ENCODE measurements at regions not wholly inside any gene's neighbourhood (a gene's known extent, or its start where the extent isn't known, plus 50 kb on each side); places are given as distances from the start of the nearest gene placed in this dataset.

GRCh38 chr2:120634533-120634932 is 101.1 kb upstream of the GLI2 start:
- TF ChIP-seq POLR2A (IDR thresholded peaks at IDR 0.05): no peak
- TF ChIP-seq, protein P1, sequence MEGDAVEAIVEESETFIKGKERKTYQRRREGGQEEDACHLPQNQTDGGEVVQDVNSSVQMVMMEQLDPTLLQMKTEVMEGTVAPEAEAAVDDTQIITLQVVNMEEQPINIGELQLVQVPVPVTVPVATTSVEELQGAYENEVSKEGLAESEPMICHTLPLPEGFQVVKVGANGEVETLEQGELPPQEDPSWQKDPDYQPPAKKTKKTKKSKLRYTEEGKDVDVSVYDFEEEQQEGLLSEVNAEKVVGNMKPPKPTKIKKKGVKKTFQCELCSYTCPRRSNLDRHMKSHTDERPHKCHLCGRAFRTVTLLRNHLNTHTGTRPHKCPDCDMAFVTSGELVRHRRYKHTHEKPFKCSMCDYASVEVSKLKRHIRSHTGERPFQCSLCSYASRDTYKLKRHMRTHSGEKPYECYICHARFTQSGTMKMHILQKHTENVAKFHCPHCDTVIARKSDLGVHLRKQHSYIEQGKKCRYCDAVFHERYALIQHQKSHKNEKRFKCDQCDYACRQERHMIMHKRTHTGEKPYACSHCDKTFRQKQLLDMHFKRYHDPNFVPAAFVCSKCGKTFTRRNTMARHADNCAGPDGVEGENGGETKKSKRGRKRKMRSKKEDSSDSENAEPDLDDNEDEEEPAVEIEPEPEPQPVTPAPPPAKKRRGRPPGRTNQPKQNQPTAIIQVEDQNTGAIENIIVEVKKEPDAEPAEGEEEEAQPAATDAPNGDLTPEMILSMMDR (IDR thresholded peaks at IDR 0.05): no peak
- DNase-seq: no peak
- Histone ChIP-seq H3K9me3 (no peaks in the 10 kb centered on the region), H3K36me3 (no peaks in the 10 kb centered on the region), H3K27me3 (no peaks in the 10 kb centered on the region), H3K4me3 (no peak overlapping the region), H3K4me1 (no peaks in the 10 kb centered on the region), H3K27ac (no peak overlapping the region)

DNA sequence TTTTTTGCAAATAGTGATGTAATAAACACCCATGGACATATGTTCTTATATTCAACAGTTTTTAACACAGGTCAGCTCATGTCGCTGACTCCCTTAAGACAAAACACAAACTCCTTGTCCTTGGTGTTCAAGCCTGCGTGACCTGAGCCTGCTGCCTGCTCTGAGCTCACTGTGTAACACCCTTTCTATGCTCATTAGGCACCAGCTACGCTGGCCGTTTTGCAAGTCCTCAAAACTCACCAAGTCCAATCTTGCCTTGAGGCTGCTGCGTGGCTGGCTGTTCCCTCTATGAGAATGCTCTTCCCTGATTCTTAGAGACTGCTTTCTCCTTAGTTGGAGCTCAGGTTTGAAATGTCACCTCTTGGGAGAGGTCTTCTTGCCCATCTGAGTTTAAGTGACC is 100.5 kb upstream of the GLI2 start:
- no peak overlapping the region for H3K27ac ChIP-seq
- no peaks in the 10 kb centered on the region for H3K4me1 ChIP-seq
- no peak for DNase-seq
- H3K36me3 ChIP-seq: no peaks in the 10 kb centered on the region
- H3K9me3 ChIP-seq: no peaks in the 10 kb centered on the region
- TF ChIP-seq, protein P1 (IDR thresholded peaks at IDR 0.05): no peak
- no peak for TF ChIP-seq POLR2A (IDR thresholded peaks at IDR 0.05)
- H3K27me3 ChIP-seq: no peaks in the 10 kb centered on the region
- H3K4me3 ChIP-seq: no peak overlapping the region

- Histone ChIP-seq H3K27me3 (no peaks in the 10 kb centered on the region), H3K4me1 (no peaks in the 10 kb centered on the region), H3K4me3 (no peak overlapping the region), H3K36me3 (no peaks in the 10 kb centered on the region), H3K27ac (no peak overlapping the region), H3K9me3 (no peaks in the 10 kb centered on the region)
- TF ChIP-seq, protein P1 (IDR thresholded peaks at IDR 0.05): no peak
- TF ChIP-seq POLR2A (IDR thresholded peaks at IDR 0.05): no peak
- DNase-seq: no peak
These were observed 97.8 kb upstream of the GLI2 start for GRCh38 chr2:120637847-120638246.

DNA sequence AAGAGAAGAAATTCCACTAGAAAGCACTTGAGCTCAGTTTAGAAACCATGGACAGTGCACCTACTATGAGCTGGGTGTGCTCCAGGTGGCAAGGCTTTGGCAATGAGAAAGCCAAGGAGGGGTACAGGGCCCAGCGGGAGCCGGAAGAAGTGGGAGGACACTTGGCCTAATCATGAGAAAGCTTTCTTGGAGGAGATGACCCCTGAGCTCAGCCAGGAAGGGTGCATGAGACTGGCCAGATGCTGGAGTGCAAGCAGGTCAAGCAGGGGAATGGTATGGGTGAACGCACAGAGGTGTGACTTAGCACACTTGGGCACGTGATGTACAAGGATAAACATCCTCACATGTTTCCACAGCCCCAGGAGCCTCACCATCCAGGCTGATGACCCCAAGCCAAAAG is 97.2 kb upstream of the GLI2 start:
- H3K4me3 ChIP-seq: no peak overlapping the region
- no peak overlapping the region for H3K27ac ChIP-seq
- TF ChIP-seq, protein P1 (IDR thresholded peaks at IDR 0.05): no peak
- TF ChIP-seq POLR2A (IDR thresholded peaks at IDR 0.05): no peak
- no peak for DNase-seq
- H3K27me3 ChIP-seq: no peaks in the 10 kb centered on the region
- H3K4me1 ChIP-seq: no peaks in the 10 kb centered on the region
- H3K9me3 ChIP-seq: no peaks in the 10 kb centered on the region
- H3K36me3 ChIP-seq: no peaks in the 10 kb centered on the region

- Histone ChIP-seq H3K9me3 (no peaks in the 10 kb centered on the region), H3K36me3 (no peaks in the 10 kb centered on the region), H3K27me3 (no peaks in the 10 kb centered on the region), H3K4me1 (no peaks in the 10 kb centered on the region), H3K27ac (no peak overlapping the region), H3K4me3 (no peak overlapping the region)
- no peak for DNase-seq
- TF ChIP-seq, protein P1 (IDR thresholded peaks at IDR 0.05): no peak
- no peak for TF ChIP-seq POLR2A (IDR thresholded peaks at IDR 0.05)
These were observed 94.3 kb upstream of the GLI2 start for GRCh38 chr2:120641366-120641771.

- Histone ChIP-seq H3K4me3 (no peak overlapping the region), H3K4me1 (no peaks in the 10 kb centered on the region), H3K36me3 (no peaks in the 10 kb centered on the region), H3K27ac (no peak overlapping the region), H3K27me3 (no peaks in the 10 kb centered on the region), H3K9me3 (no peaks in the 10 kb centered on the region)
- DNase-seq: no peak
- TF ChIP-seq, protein P1 (IDR thresholded peaks at IDR 0.05): no peak
- TF ChIP-seq POLR2A (IDR thresholded peaks at IDR 0.05): no peak
These were observed 93.0 kb upstream of the GLI2 start for GRCh38 chr2:120642646-120643045.
